GM12891 (cell line): ENCODE measurements at regions not wholly inside any gene's neighbourhood (a gene's known extent, or its start where the extent isn't known, plus 50 kb on each side); places are given as distances from the start of the nearest gene placed in this dataset.

Source experiments
- PAX5 ChIP-seq: IDR thresholded peaks from 2 replicates; pipeline ENCODE4 v1.6.1; 2011; ENCODE audit warnings: low read length, moderate library complexity, mild to moderate bottlenecking; ENCODE audit not compliant: insufficient read depth, severe bottlenecking
- POLR2AphosphoS5 ChIP-seq: IDR thresholded peaks from 2 replicates; pipeline ENCODE4 v1.6.1; 2011; ENCODE audit warnings: low read depth, low read length, control low read depth
- POU2F2 ChIP-seq: IDR thresholded peaks from 2 replicates; pipeline ENCODE4 v1.6.1; 2011; ENCODE audit warnings: low read depth, mild to moderate bottlenecking, control low read depth, low read length, moderate library complexity

- TF ChIP-seq PAX5 (no peak), POLR2AphosphoS5 (no peak), POU2F2 (no peak)
Measured at GRCh38 chr1:244254467-244254866, 197.2 kb downstream of the ADSS2 start.
